Small intestine (tissue), 7 donors: ENCODE measurements at regions not wholly inside any gene's neighbourhood (a gene's known extent, or its start where the extent isn't known, plus 50 kb on each side); places are given as distances from the start of the nearest gene placed in this dataset.

Source experiments
- DNase-seq, 2 donors: peaks; one replicate each; pipeline versions ENCODE4 v3.0.0 to v3.0.0-alpha.2; 2013
- FAIRE-seq: peaks from 2 replicates; lab custom pipeline; 2012; peaks lifted over from hg19 to GRCh38; lab: Jason Lieb, UNC
- H3K27ac ChIP-seq, 3 donors: one replicate each; pipeline ENCODE4 v1.5.1; 2013; ENCODE audit warnings: low read length in 2 of 3, mild to moderate bottlenecking in 2 of 3, control low read depth in 1 of 3, inconsistent platforms in 1 of 3, low read depth in 1 of 3, moderate library complexity in 1 of 3
- H3K27me3 ChIP-seq, 3 donors: one replicate each; pipeline ENCODE4 v1.6.1; 2013; ENCODE audit warnings: low read length in 3 of 3, inconsistent platforms in 1 of 3; ENCODE audit not compliant: control insufficient read depth in 3 of 3, insufficient read depth in 3 of 3
- H3K36me3 ChIP-seq, 3 donors: one replicate each; pipeline ENCODE4 v1.6.1; 2013; ENCODE audit warnings: low read length in 3 of 3, inconsistent platforms in 1 of 3, low read depth in 1 of 3, mild to moderate bottlenecking in 1 of 3, moderate library complexity in 1 of 3; ENCODE audit not compliant: control insufficient read depth in 3 of 3, insufficient read depth in 2 of 3
- H3K4me1 ChIP-seq, 3 donors: one replicate each; pipeline ENCODE4 v1.6.1; 2013; ENCODE audit warnings: low read length in 2 of 3, inconsistent platforms in 1 of 3, low read depth in 1 of 3, mild to moderate bottlenecking in 1 of 3, moderate library complexity in 1 of 3; ENCODE audit not compliant: control insufficient read depth in 3 of 3, insufficient read depth in 2 of 3
- H3K4me3 ChIP-seq, 3 donors: one replicate each; pipeline ENCODE4 v1.5.1; 2013; ENCODE audit warnings: low read length in 3 of 3, control low read depth in 1 of 3, inconsistent platforms in 1 of 3, low read depth in 1 of 3, mild to moderate bottlenecking in 1 of 3, moderate library complexity in 1 of 3
- H3K9me3 ChIP-seq, 2 donors: one replicate each; pipeline ENCODE4 v1.6.1; 2013; ENCODE audit warnings: low read depth in 1 of 2, low read length in 1 of 2; ENCODE audit not compliant: control insufficient read depth in 2 of 2, insufficient read depth in 1 of 2
- WGBS, 3 donors: extraction: QIAGEN DNeasy Blood & Tissue Kit; methylation state at CpG; one replicate each; pipeline ENCODE4 v1.1.7; 2013; 5-methylcytosine and 5-hydroxymethylcytosine counted together
- donor health status: healthy with polysubstance abuse.
- donor health status: control.
- donor health status: control.
- donor health status: Bipolar disorder and iron deficiency.
- donor health status: healthy.

- FAIRE-seq (no peak), DNase-seq (no peak)
- no peak overlapping the region for H3K4me3 ChIP-seq
- H3K4me1 ChIP-seq, result peaks cover 0 to 4% (median 0%) of the 10 kb centered on the region in 3 donors
- H3K36me3 ChIP-seq, result no peaks in the 10 kb centered on the region
- no peak overlapping the region for H3K27ac ChIP-seq
- no peaks in the 10 kb centered on the region for H3K27me3 ChIP-seq
- WGBS, 3 donors, result 71 to 77% (median 73%) methylated on average over 4 of the region's 4 CpGs
- H3K9me3 ChIP-seq, result no peaks in the 10 kb centered on the region
Measured at GRCh38 chr3:76099956-76100355, 314.6 kb upstream of the ZNF717 start.

DNA sequence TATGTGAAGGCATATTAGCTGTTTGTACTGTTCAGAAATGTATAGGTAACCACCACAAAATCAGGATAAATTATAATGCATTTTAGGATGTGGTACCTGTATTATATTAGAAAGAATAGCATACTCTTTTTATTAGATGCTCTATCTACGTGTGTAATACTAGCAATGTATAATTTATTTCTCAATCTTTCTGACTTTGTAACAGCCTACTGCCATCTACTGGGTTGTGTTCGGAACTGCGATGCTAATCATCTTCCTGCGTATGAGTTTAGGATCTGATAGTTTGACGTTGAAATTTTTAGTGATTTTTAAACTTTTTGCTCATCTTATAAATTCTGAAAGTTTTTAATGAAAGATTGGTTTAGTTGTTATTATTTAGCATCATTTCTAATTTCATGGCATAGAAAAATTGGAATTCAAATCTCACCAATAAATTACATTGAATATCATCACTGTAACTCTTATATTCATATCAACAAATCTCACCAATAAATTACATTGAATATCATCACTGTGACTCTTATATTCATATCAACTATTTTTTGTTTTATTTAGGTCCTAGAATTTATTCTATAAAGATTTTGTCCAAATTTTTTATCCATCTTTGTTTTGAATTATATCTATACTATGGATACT lies 322.7 kb upstream of the ZNF717 start:
- H3K4me1 ChIP-seq, result no peaks in the 10 kb centered on the region
- DNase-seq (peak; percentile 37 to 45), FAIRE-seq (peak; percentile 36)
- no peaks in the 10 kb centered on the region for H3K36me3 ChIP-seq
- H3K27me3 ChIP-seq, result no peaks in the 10 kb centered on the region
- 1 to 9% (median 3%) methylated on average over 5 of the region's 5 CpGs for WGBS, 3 donors
- no peak overlapping the region for H3K4me3 ChIP-seq
- H3K9me3 ChIP-seq, result no peaks in the 10 kb centered on the region
- no peak overlapping the region for H3K27ac ChIP-seq

- 79% methylated on average over 2 of the region's 2 CpGs for whole genome bisulfite sequencing, 3 donors
Measured at GRCh38 chr3:76111808-76112207, 326.5 kb upstream of the ZNF717 start.

GRCh38 chr3:76122007-76122406 lies 336.7 kb upstream of the ZNF717 start:
- no peak for FAIRE-seq
- DNase-seq, result peak in 1 of 2 donors; percentile 3

More at GRCh38 chr3:76111808-76112207, 326.5 kb upstream of the ZNF717 start:
- DNase-seq (no peak), FAIRE-seq (no peak)
- Histone ChIP-seq H3K4me3 (no peak overlapping the region), H3K27me3 (no peaks in the 10 kb centered on the region), H3K27ac (no peak overlapping the region), H3K9me3 (no peaks in the 10 kb centered on the region), H3K4me1 (no peaks in the 10 kb centered on the region), H3K36me3 (no peaks in the 10 kb centered on the region)

DNA sequence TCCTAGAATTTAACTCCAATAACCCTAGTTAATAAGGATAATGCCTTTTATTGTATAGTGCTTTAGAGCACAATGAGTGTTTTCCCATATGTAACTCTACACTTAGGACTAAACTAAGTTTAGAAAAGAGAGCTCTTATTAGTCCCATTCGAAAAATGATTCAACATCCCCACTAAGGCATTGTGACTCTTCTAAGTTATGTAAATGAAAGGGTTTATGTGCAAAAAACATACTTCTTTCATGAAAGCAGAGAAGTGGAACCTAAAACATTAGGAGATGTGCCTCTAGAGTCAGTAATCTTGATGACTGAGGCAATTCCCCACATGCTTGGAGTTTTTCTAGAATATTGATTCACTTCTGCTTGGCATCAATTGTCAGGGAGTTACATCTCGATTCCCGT lies 344.1 kb upstream of the ZNF717 start:
- H3K9me3 ChIP-seq, result no peaks in the 10 kb centered on the region
- H3K27me3 ChIP-seq, result no peaks in the 10 kb centered on the region
- H3K4me3 ChIP-seq, result no peak overlapping the region
- H3K27ac ChIP-seq, result no peak overlapping the region
- DNase-seq (no peak), FAIRE-seq (no peak)
- peaks cover 0 to 5% (median 0%) of the 10 kb centered on the region in 3 donors for H3K4me1 ChIP-seq
- no peaks in the 10 kb centered on the region for H3K36me3 ChIP-seq
- WGBS, 3 donors, result 82 to 87% (median 84%) methylated on average over 3 of the region's 3 CpGs

More at GRCh38 chr3:76122007-76122406, 336.7 kb upstream of the ZNF717 start:
- Histone ChIP-seq H3K4me1 (peaks cover 0 to 7% (median 0%) of the 10 kb centered on the region in 3 donors), H3K27ac (no peak overlapping the region), H3K27me3 (no peaks in the 10 kb centered on the region), H3K36me3 (no peaks in the 10 kb centered on the region), H3K9me3 (peaks cover 0 to 2% of the 10 kb centered on the region in 2 donors), H3K4me3 (no peak overlapping the region)

DNA sequence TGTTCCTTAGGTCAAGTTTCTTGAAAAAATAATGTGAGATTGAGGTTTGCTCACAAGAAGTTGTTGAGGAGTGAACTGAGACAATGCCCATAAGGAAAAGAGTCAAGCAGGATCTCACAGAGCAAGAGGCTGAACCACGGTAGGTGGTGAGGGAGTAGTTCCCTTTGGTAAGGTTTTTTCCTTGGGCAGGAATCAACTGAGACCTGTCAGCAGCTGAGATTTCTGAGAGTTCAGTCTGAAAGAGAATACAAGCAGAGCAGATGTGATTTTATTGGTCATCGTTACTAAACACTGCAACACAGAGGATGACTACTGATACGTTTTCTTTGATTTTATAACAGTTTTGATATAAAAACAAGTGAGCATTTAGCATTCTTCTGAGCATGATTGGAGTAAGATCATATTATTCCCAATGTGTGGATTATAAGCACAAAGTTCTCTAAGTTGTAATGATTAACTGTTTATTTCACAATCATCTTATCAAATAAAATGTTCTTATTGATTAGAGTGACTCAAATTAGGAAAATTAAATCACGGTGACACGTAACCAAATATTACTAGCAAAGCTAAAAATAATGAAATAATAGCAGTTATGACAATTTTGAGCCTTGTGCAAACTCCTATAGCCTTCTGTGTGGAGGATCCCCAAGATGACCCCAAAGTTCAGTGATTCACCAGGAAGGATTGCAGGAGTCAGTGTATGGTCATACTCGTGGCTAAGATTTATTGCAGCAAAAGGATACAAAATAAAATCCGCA lies 346.2 kb upstream of the ZNF717 start:
- H3K4me3 ChIP-seq, result no peak overlapping the region
- H3K36me3 ChIP-seq, result no peaks in the 10 kb centered on the region
- no peaks in the 10 kb centered on the region for H3K27me3 ChIP-seq
- peak; percentile 62 to 74 for DNase-seq
- 20 to 57% (median 33%) methylated on average over 7 of the region's 7 CpGs for WGBS, 3 donors
- H3K27ac ChIP-seq, result peak overlapping the region in 2 of 3 donors; percentile 32 to 41
- no peak for FAIRE-seq
- peaks cover 0 to 5% (median 0%) of the 10 kb centered on the region in 3 donors for H3K4me1 ChIP-seq
- H3K9me3 ChIP-seq, result no peaks in the 10 kb centered on the region

GRCh38 chr3:76132154-76132470 lies 346.8 kb upstream of the ZNF717 start:
- H3K27ac ChIP-seq, result peak overlapping the region in 1 of 3 donors; percentile 36
- no peaks in the 10 kb centered on the region for H3K36me3 ChIP-seq
- H3K27me3 ChIP-seq, result no peaks in the 10 kb centered on the region
- FAIRE-seq, result no peak
- no peak for DNase-seq
- peaks cover 0 to 5% (median 0%) of the 10 kb centered on the region in 3 donors for H3K4me1 ChIP-seq
- no peak overlapping the region for H3K4me3 ChIP-seq
- 9 to 56% (median 46%) methylated on average over 3 of the region's 3 CpGs for WGBS, 3 donors
- no peaks in the 10 kb centered on the region for H3K9me3 ChIP-seq

GRCh38 chr3:76134166-76134565 lies 348.8 kb upstream of the ZNF717 start:
- Histone ChIP-seq H3K27ac (no peak overlapping the region), H3K9me3 (no peaks in the 10 kb centered on the region), H3K4me3 (no peak overlapping the region), H3K36me3 (no peaks in the 10 kb centered on the region), H3K27me3 (no peaks in the 10 kb centered on the region), H3K4me1 (peaks cover 0 to 5% (median 0%) of the 10 kb centered on the region in 3 donors)
- 73 to 85% (median 76%) methylated on average over 6 of the region's 6 CpGs for WGBS, 3 donors
- no peak for FAIRE-seq
- no peak for DNase-seq
